Type B pancreatic cell (in vitro differentiated cells): ENCODE measurements at regions not wholly inside any gene's neighbourhood (a gene's known extent, or its start where the extent isn't known, plus 50 kb on each side); places are given as distances from the start of the nearest gene placed in this dataset.
A peak's percentile ranks its signal among the peaks of the same experiment; 100 is the strongest.

Source experiments
- DNase-seq: peaks from one replicate; pipeline ENCODE4 v3.0.0; 2021; ENCODE audit warnings: mixed read lengths; ENCODE audit not compliant: unreplicated experiment; ENCODE audit errors: extremely low spot score
- H3K27ac Mint-ChIP-seq: 2 replicates; pipeline ENCODE4 v1.8.0; 2021; ENCODE audit warnings: mild to moderate bottlenecking, mixed read lengths
- H3K27me3 Mint-ChIP-seq: 2 replicates; pipeline ENCODE4 v1.8.0; 2021; ENCODE audit warnings: mixed read lengths
- H3K36me3 Mint-ChIP-seq: 2 replicates; pipeline ENCODE4 v1.8.0; 2021; ENCODE audit warnings: mixed read lengths
- H3K4me1 Mint-ChIP-seq: one replicate; pipeline ENCODE4 v1.8.0; 2021; ENCODE audit warnings: mixed read lengths; ENCODE audit not compliant: unreplicated experiment
- H3K4me3 Mint-ChIP-seq: 2 replicates; pipeline ENCODE4 v1.8.0; 2021; ENCODE audit warnings: mild to moderate bottlenecking, mixed read lengths
- H3K9me3 Mint-ChIP-seq: 2 replicates; pipeline ENCODE4 v1.8.0; 2021; ENCODE audit warnings: mixed read lengths
- CTCF ChIP-seq: fragments of 200-600 bp; sonication (generic); conservative IDR thresholded peaks from 2 replicates; pipeline ENCODE4 v1.5.0; 2021; ENCODE audit warnings: antibody characterized with exemption, mild to moderate bottlenecking

GRCh38 chr7:51367614-51367968, 51.0 kb upstream of the COBL start:
- H3K4me3 Mint-ChIP-seq: no peak overlapping the region
- no peaks in the 10 kb centered on the region for H3K36me3 Mint-ChIP-seq
- H3K27me3 Mint-ChIP-seq: no peaks in the 10 kb centered on the region
- peaks cover 3% of the 10 kb centered on the region for H3K9me3 Mint-ChIP-seq
- H3K4me1 Mint-ChIP-seq: peaks cover 5% of the 10 kb centered on the region
- TF ChIP-seq CTCF: no peak
- no peak for DNase-seq
- H3K27ac Mint-ChIP-seq: no peak overlapping the region

GRCh38 chr7:51366930-51367613, 50.5 kb upstream of the COBL start:
- Mint-ChIP-seq H3K4me1 (peaks cover 5% of the 10 kb centered on the region), H3K36me3 (no peaks in the 10 kb centered on the region), H3K9me3 (peaks cover 7% of the 10 kb centered on the region), H3K27ac (peak overlapping the region; percentile 39), H3K4me3 (no peak overlapping the region), H3K27me3 (no peaks in the 10 kb centered on the region)
- DNase-seq: no peak
- TF ChIP-seq CTCF: peak; percentile 86
